ENCODE measurements at regions not wholly inside any gene's neighbourhood (a gene's known extent, or its start where the extent isn't known, plus 50 kb on each side); places are given as distances from the start of the nearest gene placed in this dataset.

DNA sequence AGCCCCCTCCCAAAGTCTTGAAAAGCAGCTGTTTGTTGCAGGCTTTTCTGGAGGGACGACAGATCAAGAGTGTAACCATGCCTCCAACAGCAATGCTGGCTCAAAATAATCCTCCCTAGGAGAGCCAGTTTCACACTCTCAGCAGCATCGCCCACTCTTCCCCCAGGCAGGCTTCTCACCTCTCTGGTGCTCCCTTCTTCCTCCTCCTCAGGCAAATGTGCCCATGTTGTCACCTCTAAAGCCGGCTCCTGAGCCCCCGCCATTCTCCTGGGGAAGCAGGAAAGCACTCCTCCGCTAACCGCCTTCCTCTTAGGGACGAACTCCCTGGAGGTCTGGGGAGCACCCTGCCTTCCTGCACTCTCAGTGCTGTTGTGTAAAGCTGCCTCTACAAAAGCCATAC lies 98.9 kb upstream of the SGCG start:
- no peak overlapping the region for H3K4me3 ChIP-seq
- H3K4me1 Mint-ChIP-seq, result no peaks in the 10 kb centered on the region
- H3K9me2 ChIP-seq (ENCODE audit: insufficient read depth), result no peaks in the 10 kb centered on the region
- no peaks in the 10 kb centered on the region for H3K4me1 ChIP-seq (ENCODE audit: insufficient read depth)
- H3K4me2 ChIP-seq, result no peak overlapping the region
- H3K79me2 ChIP-seq (replicated peaks; ENCODE audit: insufficient read depth), result no peaks in the 10 kb centered on the region
- H3K27ac ChIP-seq (ENCODE audit: low read depth), result no peak overlapping the region
- no peak overlapping the region for H3K27ac Mint-ChIP-seq
- H3K27me3 ChIP-seq (ENCODE audit: insufficient read depth), result no peaks in the 10 kb centered on the region
- TF ChIP-seq, protein P1, sequence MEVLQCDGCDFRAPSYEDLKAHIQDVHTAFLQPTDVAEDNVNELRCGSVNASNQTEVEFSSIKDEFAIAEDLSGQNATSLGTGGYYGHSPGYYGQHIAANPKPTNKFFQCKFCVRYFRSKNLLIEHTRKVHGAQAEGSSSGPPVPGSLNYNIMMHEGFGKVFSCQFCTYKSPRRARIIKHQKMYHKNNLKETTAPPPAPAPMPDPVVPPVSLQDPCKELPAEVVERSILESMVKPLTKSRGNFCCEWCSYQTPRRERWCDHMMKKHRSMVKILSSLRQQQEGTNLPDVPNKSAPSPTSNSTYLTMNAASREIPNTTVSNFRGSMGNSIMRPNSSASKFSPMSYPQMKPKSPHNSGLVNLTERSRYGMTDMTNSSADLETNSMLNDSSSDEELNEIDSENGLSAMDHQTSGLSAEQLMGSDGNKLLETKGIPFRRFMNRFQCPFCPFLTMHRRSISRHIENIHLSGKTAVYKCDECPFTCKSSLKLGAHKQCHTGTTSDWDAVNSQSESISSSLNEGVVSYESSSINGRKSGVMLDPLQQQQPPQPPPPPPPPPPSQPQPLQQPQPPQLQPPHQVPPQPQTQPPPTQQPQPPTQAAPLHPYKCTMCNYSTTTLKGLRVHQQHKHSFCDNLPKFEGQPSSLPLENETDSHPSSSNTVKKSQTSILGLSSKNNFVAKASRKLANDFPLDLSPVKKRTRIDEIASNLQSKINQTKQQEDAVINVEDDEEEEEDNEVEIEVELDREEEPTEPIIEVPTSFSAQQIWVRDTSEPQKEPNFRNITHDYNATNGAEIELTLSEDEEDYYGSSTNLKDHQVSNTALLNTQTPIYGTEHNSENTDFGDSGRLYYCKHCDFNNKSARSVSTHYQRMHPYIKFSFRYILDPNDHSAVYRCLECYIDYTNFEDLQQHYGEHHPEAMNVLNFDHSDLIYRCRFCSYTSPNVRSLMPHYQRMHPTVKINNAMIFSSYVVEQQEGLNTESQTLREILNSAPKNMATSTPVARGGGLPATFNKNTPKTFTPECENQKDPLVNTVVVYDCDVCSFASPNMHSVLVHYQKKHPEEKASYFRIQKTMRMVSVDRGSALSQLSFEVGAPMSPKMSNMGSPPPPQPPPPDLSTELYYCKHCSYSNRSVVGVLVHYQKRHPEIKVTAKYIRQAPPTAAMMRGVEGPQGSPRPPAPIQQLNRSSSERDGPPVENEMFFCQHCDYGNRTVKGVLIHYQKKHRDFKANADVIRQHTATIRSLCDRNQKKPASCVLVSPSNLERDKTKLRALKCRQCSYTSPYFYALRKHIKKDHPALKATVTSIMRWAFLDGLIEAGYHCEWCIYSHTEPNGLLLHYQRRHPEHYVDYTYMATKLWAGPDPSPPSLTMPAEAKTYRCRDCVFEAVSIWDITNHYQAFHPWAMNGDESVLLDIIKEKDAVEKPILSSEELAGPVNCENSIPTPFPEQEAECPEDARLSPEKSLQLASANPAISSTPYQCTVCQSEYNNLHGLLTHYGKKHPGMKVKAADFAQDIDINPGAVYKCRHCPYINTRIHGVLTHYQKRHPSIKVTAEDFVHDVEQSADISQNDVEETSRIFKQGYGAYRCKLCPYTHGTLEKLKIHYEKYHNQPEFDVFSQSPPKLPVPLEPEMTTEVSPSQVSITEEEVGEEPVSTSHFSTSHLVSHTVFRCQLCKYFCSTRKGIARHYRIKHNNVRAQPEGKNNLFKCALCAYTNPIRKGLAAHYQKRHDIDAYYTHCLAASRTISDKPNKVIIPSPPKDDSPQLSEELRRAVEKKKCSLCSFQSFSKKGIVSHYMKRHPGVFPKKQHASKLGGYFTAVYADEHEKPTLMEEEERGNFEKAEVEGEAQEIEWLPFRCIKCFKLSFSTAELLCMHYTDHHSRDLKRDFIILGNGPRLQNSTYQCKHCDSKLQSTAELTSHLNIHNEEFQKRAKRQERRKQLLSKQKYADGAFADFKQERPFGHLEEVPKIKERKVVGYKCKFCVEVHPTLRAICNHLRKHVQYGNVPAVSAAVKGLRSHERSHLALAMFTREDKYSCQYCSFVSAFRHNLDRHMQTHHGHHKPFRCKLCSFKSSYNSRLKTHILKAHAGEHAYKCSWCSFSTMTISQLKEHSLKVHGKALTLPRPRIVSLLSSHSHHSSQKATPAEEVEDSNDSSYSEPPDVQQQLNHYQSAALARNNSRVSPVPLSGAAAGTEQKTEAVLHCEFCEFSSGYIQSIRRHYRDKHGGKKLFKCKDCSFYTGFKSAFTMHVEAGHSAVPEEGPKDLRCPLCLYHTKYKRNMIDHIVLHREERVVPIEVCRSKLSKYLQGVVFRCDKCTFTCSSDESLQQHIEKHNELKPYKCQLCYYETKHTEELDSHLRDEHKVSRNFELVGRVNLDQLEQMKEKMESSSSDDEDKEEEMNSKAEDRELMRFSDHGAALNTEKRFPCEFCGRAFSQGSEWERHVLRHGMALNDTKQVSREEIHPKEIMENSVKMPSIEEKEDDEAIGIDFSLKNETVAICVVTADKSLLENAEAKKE (CRISPR knock-in tag; IDR thresholded peaks at IDR 0.05), result no peak
- TF ChIP-seq CREB1 (CRISPR knock-in tag; IDR thresholded peaks at IDR 0.05; ENCODE audit: low read depth) (no peak), STAT1 (IDR thresholded peaks at IDR 0.05; ENCODE audit: unreplicated experiment) (no peak), JUNB (IDR thresholded peaks at IDR 0.05; ENCODE audit: unreplicated experiment) (no peak)
- TF ChIP-seq, protein P2, sequence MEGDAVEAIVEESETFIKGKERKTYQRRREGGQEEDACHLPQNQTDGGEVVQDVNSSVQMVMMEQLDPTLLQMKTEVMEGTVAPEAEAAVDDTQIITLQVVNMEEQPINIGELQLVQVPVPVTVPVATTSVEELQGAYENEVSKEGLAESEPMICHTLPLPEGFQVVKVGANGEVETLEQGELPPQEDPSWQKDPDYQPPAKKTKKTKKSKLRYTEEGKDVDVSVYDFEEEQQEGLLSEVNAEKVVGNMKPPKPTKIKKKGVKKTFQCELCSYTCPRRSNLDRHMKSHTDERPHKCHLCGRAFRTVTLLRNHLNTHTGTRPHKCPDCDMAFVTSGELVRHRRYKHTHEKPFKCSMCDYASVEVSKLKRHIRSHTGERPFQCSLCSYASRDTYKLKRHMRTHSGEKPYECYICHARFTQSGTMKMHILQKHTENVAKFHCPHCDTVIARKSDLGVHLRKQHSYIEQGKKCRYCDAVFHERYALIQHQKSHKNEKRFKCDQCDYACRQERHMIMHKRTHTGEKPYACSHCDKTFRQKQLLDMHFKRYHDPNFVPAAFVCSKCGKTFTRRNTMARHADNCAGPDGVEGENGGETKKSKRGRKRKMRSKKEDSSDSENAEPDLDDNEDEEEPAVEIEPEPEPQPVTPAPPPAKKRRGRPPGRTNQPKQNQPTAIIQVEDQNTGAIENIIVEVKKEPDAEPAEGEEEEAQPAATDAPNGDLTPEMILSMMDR (conservative IDR thresholded peaks at IDR 0.05; ENCODE audit: low read depth in 2 of 2), result no peak
- TF ChIP-seq, protein P3, sequence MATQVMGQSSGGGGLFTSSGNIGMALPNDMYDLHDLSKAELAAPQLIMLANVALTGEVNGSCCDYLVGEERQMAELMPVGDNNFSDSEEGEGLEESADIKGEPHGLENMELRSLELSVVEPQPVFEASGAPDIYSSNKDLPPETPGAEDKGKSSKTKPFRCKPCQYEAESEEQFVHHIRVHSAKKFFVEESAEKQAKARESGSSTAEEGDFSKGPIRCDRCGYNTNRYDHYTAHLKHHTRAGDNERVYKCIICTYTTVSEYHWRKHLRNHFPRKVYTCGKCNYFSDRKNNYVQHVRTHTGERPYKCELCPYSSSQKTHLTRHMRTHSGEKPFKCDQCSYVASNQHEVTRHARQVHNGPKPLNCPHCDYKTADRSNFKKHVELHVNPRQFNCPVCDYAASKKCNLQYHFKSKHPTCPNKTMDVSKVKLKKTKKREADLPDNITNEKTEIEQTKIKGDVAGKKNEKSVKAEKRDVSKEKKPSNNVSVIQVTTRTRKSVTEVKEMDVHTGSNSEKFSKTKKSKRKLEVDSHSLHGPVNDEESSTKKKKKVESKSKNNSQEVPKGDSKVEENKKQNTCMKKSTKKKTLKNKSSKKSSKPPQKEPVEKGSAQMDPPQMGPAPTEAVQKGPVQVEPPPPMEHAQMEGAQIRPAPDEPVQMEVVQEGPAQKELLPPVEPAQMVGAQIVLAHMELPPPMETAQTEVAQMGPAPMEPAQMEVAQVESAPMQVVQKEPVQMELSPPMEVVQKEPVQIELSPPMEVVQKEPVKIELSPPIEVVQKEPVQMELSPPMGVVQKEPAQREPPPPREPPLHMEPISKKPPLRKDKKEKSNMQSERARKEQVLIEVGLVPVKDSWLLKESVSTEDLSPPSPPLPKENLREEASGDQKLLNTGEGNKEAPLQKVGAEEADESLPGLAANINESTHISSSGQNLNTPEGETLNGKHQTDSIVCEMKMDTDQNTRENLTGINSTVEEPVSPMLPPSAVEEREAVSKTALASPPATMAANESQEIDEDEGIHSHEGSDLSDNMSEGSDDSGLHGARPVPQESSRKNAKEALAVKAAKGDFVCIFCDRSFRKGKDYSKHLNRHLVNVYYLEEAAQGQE (IDR thresholded peaks at IDR 0.05; ENCODE audit: unreplicated experiment), result no peak
- H3F3A ChIP-seq (replicated peaks; ENCODE audit: low read depth), result no peaks in the 10 kb centered on the region
- H3K9me3 Mint-ChIP-seq, result peaks cover 8% of the 10 kb centered on the region; the same call in 1 of the 3 replicates
- peak overlapping the region; percentile 78 for H2AFZ ChIP-seq
- H3K4me3 Mint-ChIP-seq, result no peak overlapping the region
- no peaks in the 10 kb centered on the region for H3K36me3 ChIP-seq (ENCODE audit: insufficient read depth)
- peaks cover 3% of the 10 kb centered on the region; the same call in 1 of the 3 replicates for H3K36me3 Mint-ChIP-seq (ENCODE audit: low read depth)
- no peak for ATAC-seq
- H3K27me3 Mint-ChIP-seq (ENCODE audit: insufficient read depth, low read depth, poor library complexity), result peaks cover 8% of the 10 kb centered on the region
- no peak for DNase-seq (ENCODE audit: low spot score)
- no peaks in the 10 kb centered on the region for H4K20me1 ChIP-seq (replicated peaks; ENCODE audit: insufficient read depth)

Data from GM23338 (cell line).